ENCODE measurements at regions not wholly inside any gene's neighbourhood (a gene's known extent, or its start where the extent isn't known, plus 50 kb on each side); places are given as distances from the start of the nearest gene placed in this dataset.

DNA sequence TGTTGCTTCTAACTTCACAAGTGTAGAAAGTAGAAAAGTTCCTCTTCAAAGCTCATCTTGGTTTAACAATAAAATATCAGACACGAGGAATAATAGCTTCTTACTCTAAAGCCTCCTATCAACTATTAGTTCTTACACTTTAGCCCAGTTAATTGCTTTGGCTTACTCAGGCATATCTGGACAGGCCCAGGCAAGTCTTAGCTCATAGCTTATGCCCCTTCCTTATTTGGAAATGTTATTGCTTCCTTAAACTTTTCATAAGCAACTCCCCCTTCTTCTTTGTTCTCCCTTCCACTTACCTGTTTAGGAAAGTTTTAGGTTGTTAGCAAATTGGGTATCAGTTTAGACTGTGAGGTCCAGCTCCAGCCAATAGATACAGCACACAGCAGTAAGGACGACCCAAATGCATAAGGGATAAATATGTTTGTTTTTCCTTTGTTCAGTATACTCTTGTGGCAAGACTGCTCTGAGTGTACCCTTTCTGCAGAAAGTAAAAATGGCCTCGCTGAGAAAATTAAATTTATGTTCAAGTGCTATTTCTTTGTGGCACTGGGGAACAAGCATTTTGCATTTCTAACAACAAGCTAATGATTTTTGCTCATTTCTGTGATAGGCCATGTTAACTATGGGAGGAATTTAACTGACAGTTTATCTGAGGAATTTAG is 162.1 kb downstream of the SMC2 start:
- DNase-seq (ENCODE audit: low read depth) = no peak
- no peak overlapping the region for H3K4me3 ChIP-seq (ENCODE audit: low read depth, low read length)
- TF ChIP-seq POLR2A (IDR thresholded peaks at IDR 0.05; ENCODE audit: extremely low read depth, insufficient read length) = no peak
- TF ChIP-seq, protein P1, sequence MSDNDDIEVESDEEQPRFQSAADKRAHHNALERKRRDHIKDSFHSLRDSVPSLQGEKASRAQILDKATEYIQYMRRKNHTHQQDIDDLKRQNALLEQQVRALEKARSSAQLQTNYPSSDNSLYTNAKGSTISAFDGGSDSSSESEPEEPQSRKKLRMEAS (IDR thresholded peaks at IDR 0.05; ENCODE audit: low read depth, low read length) = no peak
- TF ChIP-seq, protein P2, sequence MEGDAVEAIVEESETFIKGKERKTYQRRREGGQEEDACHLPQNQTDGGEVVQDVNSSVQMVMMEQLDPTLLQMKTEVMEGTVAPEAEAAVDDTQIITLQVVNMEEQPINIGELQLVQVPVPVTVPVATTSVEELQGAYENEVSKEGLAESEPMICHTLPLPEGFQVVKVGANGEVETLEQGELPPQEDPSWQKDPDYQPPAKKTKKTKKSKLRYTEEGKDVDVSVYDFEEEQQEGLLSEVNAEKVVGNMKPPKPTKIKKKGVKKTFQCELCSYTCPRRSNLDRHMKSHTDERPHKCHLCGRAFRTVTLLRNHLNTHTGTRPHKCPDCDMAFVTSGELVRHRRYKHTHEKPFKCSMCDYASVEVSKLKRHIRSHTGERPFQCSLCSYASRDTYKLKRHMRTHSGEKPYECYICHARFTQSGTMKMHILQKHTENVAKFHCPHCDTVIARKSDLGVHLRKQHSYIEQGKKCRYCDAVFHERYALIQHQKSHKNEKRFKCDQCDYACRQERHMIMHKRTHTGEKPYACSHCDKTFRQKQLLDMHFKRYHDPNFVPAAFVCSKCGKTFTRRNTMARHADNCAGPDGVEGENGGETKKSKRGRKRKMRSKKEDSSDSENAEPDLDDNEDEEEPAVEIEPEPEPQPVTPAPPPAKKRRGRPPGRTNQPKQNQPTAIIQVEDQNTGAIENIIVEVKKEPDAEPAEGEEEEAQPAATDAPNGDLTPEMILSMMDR (IDR thresholded peaks at IDR 0.05; ENCODE audit: low read depth, low read length) = no peak
- TF ChIP-seq MYC (IDR thresholded peaks at IDR 0.05; ENCODE audit: low read depth, low read length) = no peak

DNA sequence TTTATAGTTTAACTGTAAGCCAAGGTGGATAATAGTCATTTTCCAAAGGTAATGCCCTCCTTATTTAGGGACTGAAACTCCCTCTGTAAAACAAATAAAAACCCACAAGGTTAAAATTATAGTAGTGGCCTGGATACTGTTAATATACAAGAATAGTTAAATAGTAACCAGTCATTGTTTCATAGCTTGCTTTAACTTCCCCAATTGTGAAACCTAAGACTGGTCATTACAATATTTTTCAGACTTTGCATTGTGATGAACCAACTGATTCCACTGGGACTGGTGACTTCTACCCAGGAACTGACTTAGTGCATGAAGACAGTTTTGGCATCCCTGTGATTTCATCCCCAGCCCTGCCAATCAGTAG is 162.6 kb downstream of the SMC2 start:
- TF ChIP-seq, protein P2 (IDR thresholded peaks at IDR 0.05; ENCODE audit: low read depth, low read length) = no peak
- TF ChIP-seq POLR2A (IDR thresholded peaks at IDR 0.05; ENCODE audit: extremely low read depth, insufficient read length) = no peak
- TF ChIP-seq, protein P1 (IDR thresholded peaks at IDR 0.05; ENCODE audit: low read depth, low read length) = no peak
- no peak for TF ChIP-seq MYC (IDR thresholded peaks at IDR 0.05; ENCODE audit: low read depth, low read length)
- DNase-seq (ENCODE audit: low read depth) = no peak
- H3K4me3 ChIP-seq (ENCODE audit: low read depth, low read length) = no peak overlapping the region

DNA sequence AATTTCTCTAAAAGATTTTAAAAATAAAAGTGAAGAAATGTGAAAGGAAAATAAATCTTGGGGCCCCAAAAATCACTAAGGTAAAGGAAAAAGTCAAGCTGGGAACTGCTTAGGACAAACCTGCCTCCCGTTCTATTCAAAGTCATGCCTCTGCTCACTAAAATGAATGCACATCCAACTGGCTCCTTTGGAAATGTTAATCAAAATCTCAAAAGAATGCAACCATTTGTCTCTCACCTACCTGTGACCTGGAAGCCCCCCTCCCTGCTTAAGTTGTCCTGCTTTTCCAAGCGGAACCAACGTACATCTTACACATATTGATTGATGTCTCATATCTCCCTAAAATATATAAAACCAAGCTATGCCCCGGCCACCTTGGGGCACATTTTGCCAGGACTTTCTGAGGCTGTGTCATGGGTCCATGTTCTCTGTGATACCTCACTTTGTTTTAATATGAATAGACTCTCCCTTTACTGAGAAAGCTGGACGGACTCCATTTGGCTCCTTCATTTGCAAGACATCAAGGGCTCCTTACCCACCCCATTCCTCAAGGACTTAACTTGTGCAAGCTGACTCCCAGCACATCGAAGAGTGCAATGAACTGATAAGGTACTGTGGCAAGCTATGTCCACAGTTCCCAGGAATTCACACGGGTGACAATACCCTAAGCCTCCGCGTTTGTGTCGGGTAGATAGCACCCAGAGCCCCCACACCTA is 164.3 kb downstream of the SMC2 start:
- TF ChIP-seq, protein P1 (IDR thresholded peaks at IDR 0.05; ENCODE audit: low read depth, low read length) = no peak
- TF ChIP-seq POLR2A (IDR thresholded peaks at IDR 0.05; ENCODE audit: extremely low read depth, insufficient read length) = no peak
- TF ChIP-seq, protein P2 (IDR thresholded peaks at IDR 0.05; ENCODE audit: low read depth, low read length) = no peak
- TF ChIP-seq MYC (IDR thresholded peaks at IDR 0.05; ENCODE audit: low read depth, low read length) = no peak
- no peak for DNase-seq (ENCODE audit: low read depth)
- H3K4me3 ChIP-seq (ENCODE audit: low read depth, low read length) = no peak overlapping the region

DNA sequence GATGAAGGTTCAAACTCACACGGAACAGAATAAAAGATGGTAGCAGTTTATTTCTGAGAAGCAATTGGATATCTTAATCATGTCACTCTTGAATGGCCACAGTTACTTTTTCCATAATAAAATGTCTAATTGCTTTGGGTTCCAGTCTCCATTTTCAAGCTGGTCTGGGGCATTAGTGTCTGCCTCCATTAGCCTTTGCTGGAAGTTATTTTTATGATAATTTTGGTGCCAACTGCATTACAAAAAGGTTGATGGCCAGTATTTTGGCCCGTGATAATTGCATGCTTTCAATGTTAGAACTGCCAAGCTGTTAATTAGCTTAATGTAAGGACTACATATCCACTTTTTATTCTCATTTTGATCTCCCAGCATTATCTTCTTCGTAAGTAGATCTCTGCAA is 165.9 kb downstream of the SMC2 start:
- H3K4me3 ChIP-seq (ENCODE audit: low read depth, low read length) = no peak overlapping the region
- no peak for DNase-seq (ENCODE audit: low read depth)
- TF ChIP-seq, protein P1 (IDR thresholded peaks at IDR 0.05; ENCODE audit: low read depth, low read length) = no peak
- TF ChIP-seq POLR2A (IDR thresholded peaks at IDR 0.05; ENCODE audit: extremely low read depth, insufficient read length) (no peak), MYC (IDR thresholded peaks at IDR 0.05; ENCODE audit: low read depth, low read length) (no peak)
- TF ChIP-seq, protein P2 (IDR thresholded peaks at IDR 0.05; ENCODE audit: low read depth, low read length) = no peak

DNA sequence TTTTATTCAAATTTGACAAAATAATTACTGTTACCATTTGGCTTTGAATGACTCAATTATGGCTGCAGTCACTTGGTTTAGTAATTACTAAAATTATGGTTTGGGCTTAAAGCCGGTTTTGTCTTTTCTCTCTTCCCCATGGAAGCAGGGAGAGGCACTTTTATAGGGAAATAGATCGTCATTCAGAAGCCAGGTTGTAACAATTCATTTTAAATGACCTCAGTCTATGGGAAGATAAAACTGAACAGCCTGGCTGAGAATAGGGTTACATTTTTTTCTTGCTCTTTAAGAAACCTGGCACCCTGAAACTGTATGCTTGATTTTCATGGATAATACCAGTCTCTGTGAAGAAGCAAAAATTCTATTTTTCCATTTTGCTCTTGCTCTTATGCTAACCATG is 169.8 kb downstream of the SMC2 start:
- H3K4me3 ChIP-seq (ENCODE audit: low read depth, low read length) = no peak overlapping the region
- TF ChIP-seq, protein P2 (IDR thresholded peaks at IDR 0.05; ENCODE audit: low read depth, low read length) = no peak
- TF ChIP-seq POLR2A (IDR thresholded peaks at IDR 0.05; ENCODE audit: extremely low read depth, insufficient read length) (no peak), MYC (IDR thresholded peaks at IDR 0.05; ENCODE audit: low read depth, low read length) (no peak)
- TF ChIP-seq, protein P1 (IDR thresholded peaks at IDR 0.05; ENCODE audit: low read depth, low read length) = no peak
- DNase-seq (ENCODE audit: low read depth) = no peak
